Activated T-cell treated with anti-CD3 and anti-CD28 coated beads, Interleukin-2, amount 50 U/mL, for 24 hours (primary cell): ENCODE measurements at regions not wholly inside any gene's neighbourhood (a gene's known extent, or its start where the extent isn't known, plus 50 kb on each side); places are given as distances from the start of the nearest gene placed in this dataset.

Experiments used
- DNase-seq: peaks from one replicate; pipeline ENCODE4 v3.0.0-alpha.2; 2020
- H3K27ac Mint-ChIP-seq: 2 replicates; pipeline ENCODE4 v1.8.0; 2020; ENCODE audit warnings: mild to moderate bottlenecking, mixed read lengths
- H3K27me3 Mint-ChIP-seq: 2 replicates; pipeline ENCODE4 v1.8.0; 2020; ENCODE audit warnings: mixed read lengths
- H3K36me3 Mint-ChIP-seq: 2 replicates; pipeline ENCODE4 v1.8.0; 2020; ENCODE audit warnings: low read depth, mixed read lengths
- H3K4me1 Mint-ChIP-seq: 2 replicates; pipeline ENCODE4 v1.8.0; 2020; ENCODE audit warnings: low read depth, mixed read lengths
- H3K4me3 Mint-ChIP-seq: 2 replicates; pipeline ENCODE4 v1.8.0; 2020; ENCODE audit warnings: mild to moderate bottlenecking, moderate library complexity, mixed read lengths
- H3K9me3 Mint-ChIP-seq: 2 replicates; pipeline ENCODE4 v1.8.0; 2020; ENCODE audit warnings: mixed read lengths

DNA sequence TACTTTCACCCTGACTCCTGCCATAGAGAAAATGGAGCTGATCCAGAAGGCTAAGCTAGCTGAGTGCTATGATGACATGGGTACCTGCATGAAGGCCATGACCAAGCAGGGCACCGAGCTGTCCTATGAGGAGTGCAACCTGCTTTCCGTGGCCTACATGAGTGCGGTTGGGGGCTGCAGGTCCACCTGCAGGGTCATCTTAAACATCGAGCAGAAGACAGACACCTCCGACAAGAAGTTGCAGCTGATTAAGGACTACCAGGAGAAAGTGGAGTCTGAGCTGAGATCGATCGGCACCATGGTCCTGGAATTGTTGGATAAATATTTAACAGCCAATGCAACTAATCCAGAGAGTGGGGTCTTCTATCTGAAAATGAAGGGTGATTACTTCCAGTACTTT is 438.0 kb downstream of the TMA16 start:
- Mint-ChIP-seq H3K27ac (no peak overlapping the region), H3K36me3 (no peaks in the 10 kb centered on the region), H3K4me3 (no peak overlapping the region), H3K4me1 (no peaks in the 10 kb centered on the region), H3K9me3 (peaks cover 2% of the 10 kb centered on the region), H3K27me3 (no peaks in the 10 kb centered on the region)
- no peak for DNase-seq

DNA sequence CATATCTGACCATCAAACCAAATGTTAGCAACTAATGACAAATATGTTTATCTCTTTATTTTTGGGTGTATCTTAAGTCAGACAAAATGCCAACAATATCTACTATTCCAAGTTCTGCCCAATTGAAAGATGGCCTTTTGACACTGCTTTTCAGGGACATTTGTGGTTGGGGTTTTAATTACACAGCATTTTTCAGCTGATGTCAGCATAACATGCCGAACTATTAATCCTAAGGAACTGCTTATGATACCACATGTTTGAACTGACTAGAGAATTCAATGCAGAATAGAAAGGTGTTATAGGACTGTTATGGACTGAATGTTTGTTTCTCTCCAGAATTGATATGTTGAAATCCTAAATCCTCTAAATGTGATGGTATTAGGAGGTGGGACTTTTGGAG is 445.1 kb downstream of the TMA16 start:
- H3K4me1 Mint-ChIP-seq: no peaks in the 10 kb centered on the region

DNA sequence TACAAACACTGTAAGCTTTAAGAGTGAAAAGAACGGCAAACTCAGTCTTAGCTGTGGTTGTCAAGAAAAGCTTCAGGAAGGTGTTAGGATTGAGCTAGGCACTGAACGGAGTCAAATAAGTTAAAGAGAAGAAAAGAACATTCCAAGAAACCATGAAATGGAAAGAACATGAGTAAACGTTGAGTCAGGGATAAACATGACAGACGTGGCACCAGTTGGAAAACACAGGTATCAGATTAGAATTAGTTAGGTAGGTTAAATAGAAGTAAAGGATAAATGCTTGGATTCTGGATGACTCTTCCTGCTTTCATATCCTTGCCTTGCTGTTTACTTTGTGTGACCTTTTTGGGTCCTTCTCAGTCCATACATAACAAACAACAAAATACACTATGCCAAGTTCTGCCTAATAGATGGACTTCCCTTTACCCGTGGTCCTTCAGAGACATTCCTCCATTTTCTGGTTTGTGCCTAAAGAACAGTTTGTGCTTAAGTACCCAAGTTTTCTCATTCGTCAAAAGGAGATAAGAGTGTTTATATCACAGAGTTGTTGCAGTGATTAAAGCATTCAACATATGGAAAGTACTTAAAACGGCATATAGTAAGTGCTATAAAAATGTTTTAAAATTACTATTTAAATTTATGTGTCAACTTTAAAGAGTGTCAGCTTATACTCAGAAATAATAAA is 446.9 kb downstream of the TMA16 start:
- Mint-ChIP-seq H3K27me3 (no peaks in the 10 kb centered on the region), H3K36me3 (no peaks in the 10 kb centered on the region), H3K4me3 (no peak overlapping the region), H3K9me3 (no peaks in the 10 kb centered on the region), H3K27ac (no peak overlapping the region), H3K4me1 (no peaks in the 10 kb centered on the region)
- DNase-seq: no peak

More for the DNA sequence above, 445.1 kb downstream of the TMA16 start:
- no peaks in the 10 kb centered on the region for H3K27me3 Mint-ChIP-seq
- no peaks in the 10 kb centered on the region for H3K36me3 Mint-ChIP-seq
- H3K27ac Mint-ChIP-seq: no peak overlapping the region
- no peak overlapping the region for H3K4me3 Mint-ChIP-seq
- H3K9me3 Mint-ChIP-seq: peaks cover 2% of the 10 kb centered on the region
- DNase-seq: no peak

DNA sequence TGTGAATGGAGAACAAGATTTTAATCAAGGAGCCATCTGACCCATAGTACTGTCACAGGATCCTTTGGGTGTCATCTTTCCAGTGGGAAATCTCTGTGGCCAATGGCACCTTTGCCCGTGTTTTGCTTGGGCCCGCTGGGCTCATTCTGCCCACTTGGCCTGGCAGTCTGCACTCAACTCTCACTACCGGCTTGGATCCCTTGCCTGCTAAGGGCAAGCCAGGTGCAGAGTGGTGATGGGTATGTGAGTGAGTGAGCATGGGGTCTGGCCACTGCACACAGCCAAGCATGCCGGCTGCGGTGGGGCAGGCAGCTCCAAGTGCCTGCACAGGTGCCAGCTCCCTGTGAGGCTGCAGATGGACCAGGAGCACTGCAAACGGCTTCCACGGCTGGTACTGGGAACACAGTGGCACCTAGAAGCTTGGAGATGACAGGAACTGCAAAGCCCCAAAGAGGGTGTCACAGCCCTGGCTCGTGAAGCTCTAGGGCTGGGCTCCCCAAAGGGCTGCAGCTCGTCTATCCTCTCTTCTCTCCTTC is 454.5 kb downstream of the TMA16 start:
- Mint-ChIP-seq H3K4me1 (no peaks in the 10 kb centered on the region), H3K4me3 (no peak overlapping the region), H3K27ac (no peak overlapping the region), H3K9me3 (no peaks in the 10 kb centered on the region), H3K36me3 (no peaks in the 10 kb centered on the region), H3K27me3 (no peaks in the 10 kb centered on the region)
- no peak for DNase-seq

DNA sequence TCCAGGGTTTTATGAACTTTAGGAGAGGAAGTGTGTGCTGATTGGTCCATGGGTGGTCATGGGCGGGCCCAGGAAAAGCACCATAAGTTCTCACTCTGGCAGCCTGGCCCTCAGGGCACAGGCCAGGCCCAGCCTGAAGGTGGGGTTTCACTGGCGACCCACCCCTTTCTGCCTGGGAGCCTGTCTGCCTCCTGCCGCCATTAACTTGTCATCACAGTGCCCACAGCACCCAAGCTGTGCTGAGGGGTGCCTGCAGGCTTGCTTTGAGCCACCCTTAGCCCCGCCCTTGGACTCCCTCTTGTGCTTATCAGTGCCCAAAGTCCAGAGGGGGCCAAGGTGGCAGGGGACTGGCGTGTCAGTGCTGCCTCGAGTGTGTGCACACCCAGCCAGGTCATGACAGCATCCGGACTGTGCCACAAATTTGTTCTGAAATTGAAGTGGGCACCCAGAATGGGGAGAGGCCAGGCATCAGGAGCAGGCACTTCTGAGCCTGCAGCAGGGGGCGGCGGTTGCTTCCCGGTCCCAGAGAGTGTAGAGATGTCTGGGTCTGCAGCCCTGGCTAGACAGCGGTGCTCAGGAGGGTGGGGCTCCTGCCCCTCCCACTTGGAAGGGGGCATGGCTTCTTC is 455.6 kb downstream of the TMA16 start:
- no peak overlapping the region for H3K27ac Mint-ChIP-seq
- H3K27me3 Mint-ChIP-seq: no peaks in the 10 kb centered on the region
- DNase-seq: no peak
- no peaks in the 10 kb centered on the region for H3K36me3 Mint-ChIP-seq
- H3K9me3 Mint-ChIP-seq: no peaks in the 10 kb centered on the region
- no peaks in the 10 kb centered on the region for H3K4me1 Mint-ChIP-seq
- no peak overlapping the region for H3K4me3 Mint-ChIP-seq

DNA sequence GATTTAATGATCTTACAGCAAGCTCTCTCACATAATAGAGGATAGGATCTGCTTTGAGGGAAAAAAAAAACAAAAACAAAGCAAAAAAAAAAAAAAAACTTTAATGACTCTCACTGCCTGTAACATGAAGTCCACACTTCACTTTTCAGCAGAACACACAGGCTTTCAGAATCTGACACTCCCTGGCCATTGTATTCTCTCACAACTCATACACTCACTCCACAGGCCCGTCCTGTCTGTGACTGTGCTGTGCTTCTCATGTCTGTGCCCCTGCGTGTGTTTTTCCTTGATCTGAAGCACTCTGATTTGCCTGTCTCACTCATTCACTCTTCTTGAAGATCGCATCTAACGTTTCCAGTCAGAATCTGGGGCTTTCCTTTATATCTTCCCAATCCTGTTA is 460.8 kb downstream of the TMA16 start:
- no peaks in the 10 kb centered on the region for H3K9me3 Mint-ChIP-seq
- H3K27ac Mint-ChIP-seq: no peak overlapping the region
- H3K4me1 Mint-ChIP-seq: no peaks in the 10 kb centered on the region
- no peaks in the 10 kb centered on the region for H3K27me3 Mint-ChIP-seq
- H3K4me3 Mint-ChIP-seq: no peak overlapping the region
- no peaks in the 10 kb centered on the region for H3K36me3 Mint-ChIP-seq
- DNase-seq: no peak

DNA sequence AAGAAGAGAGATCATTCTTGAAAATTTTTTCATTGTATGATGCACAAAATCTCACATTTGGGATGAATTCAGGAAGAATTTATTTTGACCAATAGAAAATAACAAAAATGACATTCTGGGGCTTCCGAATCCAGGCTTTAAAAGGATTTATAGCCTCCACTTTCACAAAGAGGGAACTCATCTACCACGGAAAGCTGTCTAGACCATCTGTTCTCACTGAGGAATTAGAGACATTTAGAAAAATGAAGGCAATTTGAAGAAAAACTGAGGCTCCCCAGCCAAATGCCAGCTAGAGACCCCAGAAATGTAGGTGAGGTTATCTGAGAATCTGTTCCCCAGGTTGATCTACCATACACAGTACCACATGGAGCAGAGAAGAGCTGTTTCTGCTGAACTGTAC is 464.3 kb downstream of the TMA16 start:
- no peak overlapping the region for H3K27ac Mint-ChIP-seq
- H3K4me3 Mint-ChIP-seq: no peak overlapping the region
- H3K36me3 Mint-ChIP-seq: no peaks in the 10 kb centered on the region
- H3K27me3 Mint-ChIP-seq: no peaks in the 10 kb centered on the region
- H3K9me3 Mint-ChIP-seq: no peaks in the 10 kb centered on the region
- no peaks in the 10 kb centered on the region for H3K4me1 Mint-ChIP-seq
- no peak for DNase-seq

DNA sequence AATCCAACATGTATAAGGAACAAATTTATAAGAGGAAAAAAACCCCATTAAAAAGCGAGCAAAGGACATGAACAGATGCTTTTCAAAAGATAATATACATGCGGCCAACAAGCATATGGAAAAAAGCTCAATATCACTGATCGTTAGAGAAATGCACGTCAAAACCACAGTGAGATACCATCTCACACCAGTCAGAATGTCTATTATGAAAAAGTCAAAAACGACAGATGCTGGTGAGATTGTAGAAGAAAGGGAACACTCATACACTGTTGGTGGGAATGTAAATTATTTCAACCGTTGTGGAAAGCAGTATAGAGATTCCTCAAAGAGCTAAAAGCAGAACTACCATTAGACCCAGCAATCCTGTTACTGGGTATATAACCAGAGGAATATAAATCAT is 465.4 kb downstream of the TMA16 start:
- no peaks in the 10 kb centered on the region for H3K36me3 Mint-ChIP-seq
- H3K4me3 Mint-ChIP-seq: no peak overlapping the region
- no peaks in the 10 kb centered on the region for H3K9me3 Mint-ChIP-seq

DNA sequence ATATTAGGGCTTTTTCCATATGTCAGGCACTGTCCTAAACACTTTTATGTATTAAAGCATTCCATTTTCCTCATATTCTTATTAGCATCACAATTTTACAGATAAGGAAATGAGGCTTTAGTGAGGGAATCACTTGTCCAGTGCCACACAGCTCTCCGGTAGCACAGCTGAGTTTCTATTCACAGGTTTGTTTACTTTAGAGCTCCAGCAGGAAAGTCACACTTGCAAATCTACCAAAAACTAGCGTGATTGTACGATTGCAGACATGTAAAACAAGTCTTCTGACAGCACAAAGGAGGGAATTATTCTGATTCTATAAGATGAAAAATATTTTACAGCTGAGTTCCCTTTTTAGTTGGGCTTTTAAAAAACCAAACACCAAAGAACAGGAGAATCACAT is 472.1 kb downstream of the TMA16 start:
- DNase-seq: no peak
- no peak overlapping the region for H3K4me3 Mint-ChIP-seq
- no peaks in the 10 kb centered on the region for H3K9me3 Mint-ChIP-seq
- H3K36me3 Mint-ChIP-seq: no peaks in the 10 kb centered on the region
- no peaks in the 10 kb centered on the region for H3K4me1 Mint-ChIP-seq
- no peaks in the 10 kb centered on the region for H3K27me3 Mint-ChIP-seq
- no peak overlapping the region for H3K27ac Mint-ChIP-seq

More for the DNA sequence above, 465.4 kb downstream of the TMA16 start:
- Mint-ChIP-seq H3K27ac (no peak overlapping the region), H3K27me3 (no peaks in the 10 kb centered on the region), H3K4me1 (no peaks in the 10 kb centered on the region)
- no peak for DNase-seq

DNA sequence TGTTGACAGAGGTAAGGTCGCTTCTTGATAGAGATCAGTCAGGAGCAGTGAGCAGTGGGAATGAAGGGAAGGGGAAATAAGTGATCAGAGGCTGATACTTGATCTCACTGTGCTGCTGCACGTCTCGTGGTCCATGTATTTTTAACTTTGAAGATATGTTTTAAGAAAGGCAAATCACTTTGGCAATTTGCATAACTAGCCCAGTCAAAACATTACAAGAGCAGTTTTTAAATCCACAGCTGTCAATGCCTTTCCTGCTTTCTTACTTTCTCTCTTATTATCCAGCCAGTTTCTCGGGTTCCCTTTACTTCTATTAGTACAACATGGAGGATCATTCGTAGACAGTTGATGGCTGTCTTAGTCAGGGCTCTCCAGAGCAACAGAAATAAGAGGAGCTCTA is 472.8 kb downstream of the TMA16 start:
- Mint-ChIP-seq H3K36me3 (no peaks in the 10 kb centered on the region), H3K9me3 (no peaks in the 10 kb centered on the region), H3K27me3 (no peaks in the 10 kb centered on the region), H3K4me3 (no peak overlapping the region), H3K4me1 (no peaks in the 10 kb centered on the region), H3K27ac (no peak overlapping the region)
- DNase-seq: no peak

DNA sequence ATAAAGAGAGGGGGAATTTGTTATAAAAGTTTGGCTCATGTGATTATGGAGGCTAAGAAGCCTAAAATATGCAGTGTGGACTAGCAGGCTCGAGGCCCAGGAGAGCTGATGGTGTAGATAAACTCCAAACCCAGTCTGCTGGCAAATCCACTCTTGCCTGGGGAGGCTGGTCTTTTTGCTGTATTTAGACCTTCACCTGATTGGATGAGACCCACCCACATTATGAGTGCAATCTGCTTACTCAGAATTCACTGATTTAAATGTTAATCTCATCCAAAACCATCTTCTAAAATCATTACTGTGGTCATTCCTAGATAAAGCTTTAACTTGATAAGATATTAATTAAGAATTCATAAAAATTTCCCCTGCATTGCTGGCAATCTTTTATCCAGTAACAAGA is 473.2 kb downstream of the TMA16 start:
- Mint-ChIP-seq H3K9me3 (no peaks in the 10 kb centered on the region), H3K4me1 (no peaks in the 10 kb centered on the region), H3K27ac (no peak overlapping the region), H3K36me3 (no peaks in the 10 kb centered on the region), H3K4me3 (no peak overlapping the region), H3K27me3 (no peaks in the 10 kb centered on the region)
- no peak for DNase-seq

DNA sequence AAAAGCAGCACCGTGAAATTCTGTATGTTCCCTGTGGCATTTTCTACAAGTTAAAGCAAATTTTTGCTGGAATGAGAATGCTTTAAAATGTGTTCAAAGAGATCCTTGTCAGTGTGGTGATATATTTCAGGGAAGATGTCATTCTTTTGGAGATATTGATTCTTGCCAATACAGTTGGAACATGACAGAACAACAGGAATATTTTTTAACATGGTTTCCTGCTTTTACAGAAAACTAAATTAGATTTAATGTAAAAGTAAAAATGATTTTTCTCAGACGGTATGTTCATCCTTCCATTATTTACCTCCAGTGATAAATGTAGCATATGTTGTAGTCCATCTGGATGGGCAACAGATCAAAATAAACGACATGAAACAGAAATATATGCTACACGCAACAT is 474.8 kb downstream of the TMA16 start:
- H3K4me1 Mint-ChIP-seq: no peaks in the 10 kb centered on the region
- H3K36me3 Mint-ChIP-seq: no peaks in the 10 kb centered on the region
- no peak overlapping the region for H3K27ac Mint-ChIP-seq
- no peak for DNase-seq
- H3K27me3 Mint-ChIP-seq: no peaks in the 10 kb centered on the region
- no peak overlapping the region for H3K4me3 Mint-ChIP-seq
- H3K9me3 Mint-ChIP-seq: peaks cover 2% of the 10 kb centered on the region

DNA sequence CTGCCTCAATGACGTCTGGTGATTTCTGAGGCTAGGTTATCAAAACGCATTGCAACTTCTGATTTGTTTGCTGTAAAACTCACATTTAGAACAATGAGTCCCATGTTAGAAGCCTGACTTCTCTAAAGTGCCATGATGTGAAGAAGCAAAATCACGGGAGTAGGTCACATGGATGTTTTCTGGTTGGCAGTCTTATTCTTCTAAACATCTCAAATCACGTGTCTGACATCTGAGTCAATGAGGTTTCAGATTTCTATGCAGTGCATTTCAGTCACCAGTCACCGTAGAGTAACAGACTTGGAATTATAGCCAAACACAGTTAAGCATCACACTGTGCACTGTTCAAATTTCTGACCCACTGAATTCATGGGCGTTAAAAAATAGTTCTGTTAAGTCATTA is 482.1 kb downstream of the TMA16 start:
- no peak for DNase-seq
- H3K9me3 Mint-ChIP-seq: peaks cover 2% of the 10 kb centered on the region
- no peak overlapping the region for H3K27ac Mint-ChIP-seq
- H3K4me1 Mint-ChIP-seq: no peaks in the 10 kb centered on the region
- H3K36me3 Mint-ChIP-seq: no peaks in the 10 kb centered on the region
- no peaks in the 10 kb centered on the region for H3K27me3 Mint-ChIP-seq
- H3K4me3 Mint-ChIP-seq: no peak overlapping the region

DNA sequence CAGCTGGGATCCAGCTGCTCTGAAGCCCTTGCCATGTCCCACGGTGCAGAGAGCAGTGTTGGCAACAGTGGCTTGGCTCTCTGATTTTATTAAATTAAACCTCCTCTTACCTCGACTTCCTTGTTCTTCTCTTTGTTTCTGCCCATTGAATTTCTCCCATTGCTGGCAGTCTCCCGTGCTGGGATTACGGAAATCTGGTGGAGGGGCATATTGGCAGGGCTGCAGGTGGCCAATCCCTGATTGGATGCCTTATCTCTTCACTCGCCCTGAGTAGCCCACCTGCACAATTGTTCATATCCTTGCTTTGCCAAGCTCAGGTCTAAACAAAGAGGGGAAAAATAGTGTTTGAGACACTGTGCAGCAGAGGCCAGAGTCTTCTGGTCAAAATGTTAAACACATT is 493.9 kb downstream of the TMA16 start:
- no peak overlapping the region for H3K4me3 Mint-ChIP-seq
- no peaks in the 10 kb centered on the region for H3K4me1 Mint-ChIP-seq
- no peak for DNase-seq
- H3K36me3 Mint-ChIP-seq: no peaks in the 10 kb centered on the region
- H3K27ac Mint-ChIP-seq: no peak overlapping the region
- H3K9me3 Mint-ChIP-seq: no peaks in the 10 kb centered on the region
- H3K27me3 Mint-ChIP-seq: no peaks in the 10 kb centered on the region

DNA sequence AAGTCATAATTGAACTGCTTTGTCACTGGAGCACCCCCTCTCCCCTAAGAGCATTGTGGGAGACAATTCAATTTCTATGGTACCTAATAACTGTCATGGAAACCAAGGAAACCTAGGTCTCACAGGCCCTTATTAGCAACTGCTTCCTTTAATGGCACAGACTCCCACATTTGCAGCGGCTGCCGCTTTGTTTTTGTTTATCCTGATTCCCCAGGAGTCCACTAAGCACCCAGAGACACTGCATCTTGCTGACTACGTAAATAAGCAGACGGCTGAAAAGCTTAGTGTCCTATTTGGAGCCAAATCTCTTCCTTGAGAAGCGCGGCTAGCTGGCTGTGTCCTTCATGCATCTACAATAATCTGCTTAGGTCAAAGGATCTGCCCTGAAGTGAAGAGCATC is 494.4 kb downstream of the TMA16 start:
- H3K36me3 Mint-ChIP-seq: no peaks in the 10 kb centered on the region
- no peak for DNase-seq

More for the DNA sequence above, 494.4 kb downstream of the TMA16 start:
- H3K4me1 Mint-ChIP-seq: no peaks in the 10 kb centered on the region
- H3K9me3 Mint-ChIP-seq: no peaks in the 10 kb centered on the region
- H3K27me3 Mint-ChIP-seq: no peaks in the 10 kb centered on the region
- H3K27ac Mint-ChIP-seq: no peak overlapping the region
- no peak overlapping the region for H3K4me3 Mint-ChIP-seq
